ENCODE measurements at regions not wholly inside any gene's neighbourhood (a gene's known extent, or its start where the extent isn't known, plus 50 kb on each side); places are given as distances from the start of the nearest gene placed in this dataset.
A peak's percentile ranks its signal among the peaks of the same experiment; 100 is the strongest.

DNA sequence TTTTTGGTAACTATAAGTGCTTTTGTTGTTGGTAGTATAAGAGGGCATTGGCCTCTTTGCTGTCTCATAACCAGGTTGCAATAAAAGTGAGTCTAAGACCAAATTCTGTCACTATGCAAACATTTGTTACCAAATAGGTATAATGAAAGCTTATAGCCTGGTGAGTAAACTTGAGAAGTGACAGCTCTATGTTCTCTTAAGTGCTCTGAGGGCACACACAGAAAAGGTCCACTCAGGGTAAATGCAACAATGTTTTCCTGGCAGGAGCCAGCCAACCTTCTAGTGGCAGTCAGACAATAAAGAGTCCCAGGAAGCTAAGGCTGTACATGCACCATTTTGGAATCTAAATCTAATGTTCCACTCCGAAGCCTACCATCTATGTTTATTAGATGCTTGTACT is 262.1 kb upstream of the TGFBR2 start:
- no peak overlapping the region for H3K4me3 ChIP-seq (ENCODE audit: low read length in 2 of 2)
- Mint-ChIP-seq H3K27me3 (no peaks in the 10 kb centered on the region), H3K27ac (no peak overlapping the region), H3K4me3 (no peak overlapping the region), H3K36me3 (no peaks in the 10 kb centered on the region), H3K9me3 (no peaks in the 10 kb centered on the region), H3K4me1 (peaks cover 17 to 32% (median 21%) of the 10 kb centered on the region in 4 donors)
- ChIA-PET CTCF (ENCODE audit: partially characterized antibody) (no interaction called here), POLR2A (ENCODE audit: partially characterized antibody) (interaction anchor here (0.9 kb wide), 1 partner anchor 12 kb away, joined by 3 read pairs; no protein-coding TSS in a partner anchor)
- no peak for DNase-seq
- H3K27me3 ChIP-seq (ENCODE audit: insufficient read depth, low read length): no peaks in the 10 kb centered on the region
- no peak overlapping the region for H3K27ac ChIP-seq (ENCODE audit: low read depth, low read length)
- H3K9me3 ChIP-seq (ENCODE audit: control insufficient read depth in 1 of 2, low read length in 2 of 2): no peaks in the 10 kb centered on the region
- H3K4me1 ChIP-seq (ENCODE audit: insufficient read depth, low read length): peaks cover 23% of the 10 kb centered on the region
- intact Hi-C loops (cut with micrococcal nuclease): no loop called here
- no peaks in the 10 kb centered on the region for H3K36me3 ChIP-seq (ENCODE audit: insufficient read depth, low read length)

DNA sequence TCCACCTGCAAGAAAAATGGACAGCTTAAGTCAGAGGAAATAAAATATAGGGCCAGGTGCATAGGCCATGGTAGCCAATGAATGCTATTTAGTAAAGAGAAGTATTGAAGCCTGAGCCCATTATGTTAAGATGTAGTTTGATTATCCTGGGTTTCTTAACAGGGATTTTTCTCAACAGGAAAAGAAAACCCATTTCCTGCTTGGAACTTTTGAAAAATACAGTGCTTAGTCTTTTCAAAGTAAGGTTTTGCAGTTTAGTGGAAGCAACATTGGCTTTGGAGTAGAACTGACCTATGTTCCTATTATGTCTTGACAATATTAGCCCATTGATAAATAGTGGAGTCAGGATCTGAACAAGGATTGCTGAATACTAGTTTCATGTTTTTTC is 259.5 kb upstream of the TGFBR2 start:
- Histone ChIP-seq H3K27ac (ENCODE audit: low read depth, low read length) (no peak overlapping the region), H3K4me3 (ENCODE audit: low read length in 2 of 2) (no peak overlapping the region), H3K9me3 (ENCODE audit: control insufficient read depth in 1 of 2, low read length in 2 of 2) (no peaks in the 10 kb centered on the region), H3K27me3 (ENCODE audit: insufficient read depth, low read length) (no peaks in the 10 kb centered on the region), H3K4me1 (ENCODE audit: insufficient read depth, low read length) (peaks cover 48% of the 10 kb centered on the region), H3K36me3 (ENCODE audit: insufficient read depth, low read length) (no peaks in the 10 kb centered on the region)
- no peak overlapping the region for H3K4me3 Mint-ChIP-seq
- ChIA-PET CTCF (ENCODE audit: partially characterized antibody) (no interaction called here), POLR2A (ENCODE audit: partially characterized antibody) (interaction anchor here (1.2 kb wide), 1 partner anchor 259 kb away, joined by 4 read pairs; the partner anchor contains the start of gene TGFBR2)
- intact Hi-C loops (cut with micrococcal nuclease): no loop called here
- H3K27ac Mint-ChIP-seq: no peak overlapping the region
- H3K36me3 Mint-ChIP-seq: no peaks in the 10 kb centered on the region
- no peaks in the 10 kb centered on the region for H3K9me3 Mint-ChIP-seq
- no peaks in the 10 kb centered on the region for H3K27me3 Mint-ChIP-seq
- H3K4me1 Mint-ChIP-seq: peaks cover 26 to 57% (median 39%) of the 10 kb centered on the region in 4 donors
- DNase-seq: no peak

DNA sequence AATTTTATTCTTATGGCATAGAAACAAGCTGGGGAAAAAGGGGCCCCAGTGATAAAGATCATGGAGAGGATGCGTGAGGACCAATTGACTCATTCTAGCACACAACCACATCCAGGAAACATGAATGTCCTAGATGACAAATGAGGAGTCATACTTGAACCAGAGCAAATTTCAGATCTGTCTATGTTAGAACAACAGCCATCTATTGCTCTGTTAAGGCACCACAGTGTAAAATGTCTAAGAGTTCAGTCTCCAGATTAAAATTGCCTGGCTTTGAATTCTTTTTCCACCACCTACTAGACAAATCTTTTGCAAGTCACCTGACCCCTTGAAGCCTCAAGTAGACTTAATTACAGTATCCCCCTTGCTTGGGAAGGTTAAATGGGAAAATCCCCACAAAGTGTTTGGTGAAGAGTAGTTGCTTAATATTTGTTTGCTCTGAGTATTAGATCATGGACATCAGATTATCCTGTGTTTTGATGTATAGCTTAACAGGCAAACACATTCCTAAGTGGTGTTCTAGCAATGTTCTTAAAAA is 258.7 kb upstream of the TGFBR2 start:
- POLR2A ChIA-PET (ENCODE audit: partially characterized antibody): interaction anchor here (0.7 to 1.9 kb wide), 4 partner anchors 12 to 307 kb away, joined by 3 to 5 read pairs (median 4); partner anchors contain the start of gene TGFBR2
- no peak overlapping the region for H3K27ac ChIP-seq (ENCODE audit: low read depth, low read length)
- CTCF ChIA-PET (ENCODE audit: partially characterized antibody): interaction anchor here (1.3 to 3.2 kb wide), 3 partner anchors 28 to 281 kb away, joined by 3 to 10 read pairs (median 6); no protein-coding TSS in a partner anchor
- Mint-ChIP-seq H3K9me3 (no peaks in the 10 kb centered on the region), H3K27ac (peak overlapping the region in 1 of 7 donors; percentile 36), H3K27me3 (no peaks in the 10 kb centered on the region), H3K4me3 (peak overlapping the region in 4 of 8 donors; percentile 4 to 35 (median 21)), H3K4me1 (peaks cover 30 to 66% (median 47%) of the 10 kb centered on the region in 4 donors), H3K36me3 (no peaks in the 10 kb centered on the region)
- H3K27me3 ChIP-seq (ENCODE audit: insufficient read depth, low read length): no peaks in the 10 kb centered on the region
- peak in 4 of 5 donors; percentile 19 to 46 (median 26) for DNase-seq
- H3K4me1 ChIP-seq (ENCODE audit: insufficient read depth, low read length): peaks cover 56% of the 10 kb centered on the region
- no peaks in the 10 kb centered on the region for H3K36me3 ChIP-seq (ENCODE audit: insufficient read depth, low read length)
- intact Hi-C loops (cut with micrococcal nuclease): no loop called here
- H3K4me3 ChIP-seq (ENCODE audit: low read length in 2 of 2): no peak overlapping the region
- no peaks in the 10 kb centered on the region for H3K9me3 ChIP-seq (ENCODE audit: control insufficient read depth in 1 of 2, low read length in 2 of 2)

DNA sequence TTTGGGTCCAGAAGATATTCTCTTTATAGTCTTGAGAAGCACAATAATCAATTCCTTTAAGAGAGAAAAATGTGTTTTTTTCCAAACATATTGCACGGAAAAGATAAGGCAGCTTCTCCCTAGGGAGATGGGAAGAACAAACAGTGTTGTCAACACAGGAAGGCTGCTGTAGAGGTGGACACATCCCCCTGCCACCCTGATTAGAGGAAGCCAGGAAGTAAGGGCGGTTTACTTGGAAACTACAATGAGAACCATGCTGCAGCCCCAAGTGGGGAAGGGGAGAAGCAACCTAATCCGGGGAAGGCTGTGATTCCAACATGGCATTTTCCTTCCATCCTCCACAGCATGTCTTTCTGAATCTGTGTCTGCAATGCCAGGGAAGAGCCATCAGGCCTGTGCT is 256.9 kb upstream of the TGFBR2 start:
- H3K4me1 ChIP-seq (ENCODE audit: insufficient read depth, low read length): peaks cover 74% of the 10 kb centered on the region
- intact Hi-C loops (cut with micrococcal nuclease): no loop called here
- H3K27ac Mint-ChIP-seq: no peak overlapping the region
- H3K4me3 ChIP-seq (ENCODE audit: low read length in 2 of 2): no peak overlapping the region
- POLR2A ChIA-PET (ENCODE audit: partially characterized antibody): interaction anchor here (1.6 to 1.9 kb wide), 2 partner anchors 279 to 306 kb away, joined by 4 to 5 read pairs; no protein-coding TSS in a partner anchor
- H3K4me1 Mint-ChIP-seq: peaks cover 44 to 81% (median 62%) of the 10 kb centered on the region in 4 donors
- no peak overlapping the region for H3K27ac ChIP-seq (ENCODE audit: low read depth, low read length)
- CTCF ChIA-PET (ENCODE audit: partially characterized antibody): interaction anchor here (2.1 to 3.2 kb wide), 2 partner anchors 30 to 279 kb away, joined by 6 to 10 read pairs; no protein-coding TSS in a partner anchor
- no peaks in the 10 kb centered on the region for H3K9me3 ChIP-seq (ENCODE audit: control insufficient read depth in 1 of 2, low read length in 2 of 2)
- H3K27me3 Mint-ChIP-seq: no peaks in the 10 kb centered on the region
- no peaks in the 10 kb centered on the region for H3K27me3 ChIP-seq (ENCODE audit: insufficient read depth, low read length)
- no peak for DNase-seq
- no peaks in the 10 kb centered on the region for H3K36me3 ChIP-seq (ENCODE audit: insufficient read depth, low read length)
- H3K36me3 Mint-ChIP-seq: no peaks in the 10 kb centered on the region
- peak overlapping the region in 2 of 8 donors; percentile 27 to 43 for H3K4me3 Mint-ChIP-seq
- H3K9me3 Mint-ChIP-seq: no peaks in the 10 kb centered on the region

DNA sequence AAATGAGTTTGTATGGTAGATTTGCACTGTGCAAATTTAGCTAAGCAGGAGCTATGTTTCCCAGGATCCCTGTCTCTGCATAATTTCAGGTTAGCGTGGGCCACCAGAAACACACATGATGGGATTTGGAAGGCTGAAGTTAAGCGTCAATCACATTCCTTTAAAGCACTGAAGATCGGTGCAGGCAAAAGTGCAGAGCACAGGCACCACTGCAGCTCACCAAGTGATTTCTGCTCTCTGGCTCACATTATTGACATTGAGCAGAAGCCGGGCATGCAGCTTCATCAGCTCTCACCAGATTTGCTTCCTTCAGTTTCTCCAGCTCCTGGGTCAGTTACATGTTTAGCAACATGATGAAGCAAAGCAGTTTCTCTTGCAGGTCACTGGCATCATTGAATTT is 256.4 kb upstream of the TGFBR2 start:
- Mint-ChIP-seq H3K27ac (no peak overlapping the region), H3K27me3 (no peaks in the 10 kb centered on the region), H3K4me3 (no peak overlapping the region), H3K4me1 (peaks cover 49 to 86% (median 67%) of the 10 kb centered on the region in 4 donors), H3K36me3 (no peaks in the 10 kb centered on the region), H3K9me3 (no peaks in the 10 kb centered on the region)
- Histone ChIP-seq H3K4me3 (ENCODE audit: low read length in 2 of 2) (no peak overlapping the region), H3K27me3 (ENCODE audit: insufficient read depth, low read length) (no peaks in the 10 kb centered on the region), H3K36me3 (ENCODE audit: insufficient read depth, low read length) (no peaks in the 10 kb centered on the region), H3K4me1 (ENCODE audit: insufficient read depth, low read length) (peaks cover 79% of the 10 kb centered on the region), H3K27ac (ENCODE audit: low read depth, low read length) (no peak overlapping the region), H3K9me3 (ENCODE audit: control insufficient read depth in 1 of 2, low read length in 2 of 2) (no peaks in the 10 kb centered on the region)
- ChIA-PET CTCF (ENCODE audit: partially characterized antibody) (interaction anchor here (2.1 to 3.2 kb wide), 2 partner anchors 30 to 279 kb away, joined by 6 to 10 read pairs; no protein-coding TSS in a partner anchor), POLR2A (ENCODE audit: partially characterized antibody) (no interaction called here)
- DNase-seq: no peak
- intact Hi-C loops (cut with micrococcal nuclease): no loop called here

DNA sequence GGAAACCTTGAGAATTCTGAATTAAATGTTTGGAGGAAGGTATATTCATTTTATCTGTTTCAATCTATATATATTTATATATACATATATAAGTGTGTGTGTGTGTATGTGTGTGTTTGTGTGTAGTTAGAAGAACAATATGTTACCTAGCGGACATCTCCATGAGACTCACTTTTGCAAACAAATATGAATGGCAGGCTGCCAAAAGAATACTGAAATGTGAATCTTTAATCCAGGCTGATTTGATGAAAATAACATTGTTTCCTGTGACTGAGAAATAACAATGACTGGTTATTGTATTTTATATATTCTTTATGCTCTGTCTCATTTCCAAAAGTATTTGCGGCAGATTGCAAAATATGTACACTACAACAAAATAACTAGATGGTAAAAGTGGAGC is 255.5 kb upstream of the TGFBR2 start:
- H3K4me3 Mint-ChIP-seq: peak overlapping the region in 2 of 8 donors; percentile 3 to 24

DNA sequence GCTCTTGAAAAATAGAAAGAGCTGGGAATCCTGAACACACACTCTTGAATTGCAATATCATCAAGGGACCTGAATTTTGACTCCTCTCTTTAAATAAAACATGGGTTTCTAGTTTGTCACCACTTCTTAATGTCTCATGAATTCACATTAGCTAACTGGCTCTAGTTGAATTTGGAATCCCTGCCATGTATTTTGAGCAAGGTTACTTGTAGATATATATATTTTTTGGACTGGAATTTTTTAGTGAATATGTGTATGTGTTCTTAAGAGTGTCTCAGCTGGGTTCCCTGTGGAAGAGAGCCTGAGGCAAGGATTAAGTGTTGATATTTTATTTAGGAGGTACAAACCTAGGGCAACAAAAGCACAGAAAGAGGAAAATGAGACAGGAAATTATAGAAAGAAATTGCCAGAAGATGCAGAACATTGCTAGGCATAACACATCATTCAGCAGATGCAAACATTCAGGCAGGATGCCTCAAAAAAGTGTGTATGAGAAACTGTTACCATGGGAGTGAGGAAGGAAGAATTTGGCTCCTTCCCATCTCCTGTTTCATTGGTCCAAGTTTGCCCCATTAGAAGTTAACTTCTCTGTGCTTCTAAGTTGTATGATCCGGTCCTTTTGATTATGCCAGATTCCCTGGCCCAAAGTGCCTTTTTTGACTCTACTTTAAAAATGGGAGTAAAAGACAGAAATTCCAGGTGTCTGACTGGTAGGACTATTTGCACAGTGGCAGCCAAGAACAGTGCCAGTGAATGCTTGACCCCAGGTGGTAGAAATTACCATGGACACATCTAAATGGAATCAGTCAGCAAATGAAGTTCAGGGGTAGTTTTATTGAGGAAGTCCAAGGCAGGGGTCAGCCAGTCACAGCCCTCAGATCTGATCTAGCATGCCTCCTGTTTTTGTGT is 253.7 kb upstream of the TGFBR2 start:
- DNase-seq: no peak
- Mint-ChIP-seq H3K4me1 (peaks cover 56 to 87% (median 73%) of the 10 kb centered on the region in 4 donors), H3K9me3 (no peaks in the 10 kb centered on the region), H3K36me3 (no peaks in the 10 kb centered on the region), H3K27ac (peak overlapping the region in 1 of 7 donors; percentile 75), H3K27me3 (peaks cover 0 to 1% of the 10 kb centered on the region in 2 donors), H3K4me3 (peak overlapping the region in 7 of 8 donors; percentile 1 to 65 (median 47))
- ChIA-PET POLR2A (ENCODE audit: partially characterized antibody) (interaction anchor here (0.7 to 2.5 kb wide), 8 partner anchors 12 to 306 kb away, joined by 3 to 14 read pairs (median 4); partner anchors contain the start of gene TGFBR2), CTCF (ENCODE audit: partially characterized antibody) (interaction anchor here (0.7 to 1.9 kb wide), 2 partner anchors 277 to 342 kb away, joined by 3 to 5 read pairs; no protein-coding TSS in a partner anchor)
- no peak overlapping the region for H3K4me3 ChIP-seq (ENCODE audit: low read length in 2 of 2)
- no peaks in the 10 kb centered on the region for H3K27me3 ChIP-seq (ENCODE audit: insufficient read depth, low read length)
- intact Hi-C loops (cut with micrococcal nuclease): loop anchor here (1.0 kb wide), 1 partner anchor 279 kb away; no protein-coding TSS in a partner anchor
- no peaks in the 10 kb centered on the region for H3K9me3 ChIP-seq (ENCODE audit: control insufficient read depth in 1 of 2, low read length in 2 of 2)
- H3K36me3 ChIP-seq (ENCODE audit: insufficient read depth, low read length): no peaks in the 10 kb centered on the region
- H3K27ac ChIP-seq (ENCODE audit: low read depth, low read length): no peak overlapping the region
- H3K4me1 ChIP-seq (ENCODE audit: insufficient read depth, low read length): peaks cover 80% of the 10 kb centered on the region

More for the DNA sequence above, 255.5 kb upstream of the TGFBR2 start:
- peaks cover 55 to 89% (median 74%) of the 10 kb centered on the region in 4 donors for H3K4me1 Mint-ChIP-seq
- no peaks in the 10 kb centered on the region for H3K9me3 ChIP-seq (ENCODE audit: control insufficient read depth in 1 of 2, low read length in 2 of 2)
- no peaks in the 10 kb centered on the region for H3K36me3 Mint-ChIP-seq
- intact Hi-C loops (cut with micrococcal nuclease): no loop called here
- H3K4me1 ChIP-seq (ENCODE audit: insufficient read depth, low read length): peaks cover 88% of the 10 kb centered on the region
- no peak overlapping the region for H3K4me3 ChIP-seq (ENCODE audit: low read length in 2 of 2)
- no peak overlapping the region for H3K27ac Mint-ChIP-seq
- POLR2A ChIA-PET (ENCODE audit: partially characterized antibody): no interaction called here
- H3K36me3 ChIP-seq (ENCODE audit: insufficient read depth, low read length): no peaks in the 10 kb centered on the region
- CTCF ChIA-PET (ENCODE audit: partially characterized antibody): interaction anchor here (3.2 kb wide), 1 partner anchor 278 kb away, joined by 10 read pairs; no protein-coding TSS in a partner anchor
- H3K27me3 Mint-ChIP-seq: no peaks in the 10 kb centered on the region
- no peak for DNase-seq
- no peak overlapping the region for H3K27ac ChIP-seq (ENCODE audit: low read depth, low read length)
- no peaks in the 10 kb centered on the region for H3K27me3 ChIP-seq (ENCODE audit: insufficient read depth, low read length)
- no peaks in the 10 kb centered on the region for H3K9me3 Mint-ChIP-seq
